ENCODE measurements at regions not wholly inside any gene's neighbourhood (a gene's known extent, or its start where the extent isn't known, plus 50 kb on each side); places are given as distances from the start of the nearest gene placed in this dataset.

DNA sequence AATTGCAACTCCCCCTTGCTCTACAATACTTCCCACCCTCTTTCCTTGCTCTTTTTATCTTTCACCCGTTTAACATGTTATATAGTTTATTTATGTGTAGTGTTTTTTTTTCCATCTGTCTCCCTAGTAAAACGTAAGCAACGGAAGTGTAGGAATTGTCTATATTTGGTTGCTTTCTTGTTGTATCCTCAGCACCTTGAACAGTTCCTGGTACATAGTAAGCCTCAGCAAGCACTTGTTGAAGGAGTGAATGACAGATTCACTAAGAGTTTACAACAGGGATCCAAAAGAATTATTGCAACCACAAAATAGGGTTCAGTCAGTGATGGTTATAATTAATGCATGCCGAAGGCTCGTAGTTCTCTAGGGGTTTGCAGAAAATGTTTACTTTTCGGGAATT, 242.7 kb downstream of the SAMD5 start:
- TF ChIP-seq, protein P1, sequence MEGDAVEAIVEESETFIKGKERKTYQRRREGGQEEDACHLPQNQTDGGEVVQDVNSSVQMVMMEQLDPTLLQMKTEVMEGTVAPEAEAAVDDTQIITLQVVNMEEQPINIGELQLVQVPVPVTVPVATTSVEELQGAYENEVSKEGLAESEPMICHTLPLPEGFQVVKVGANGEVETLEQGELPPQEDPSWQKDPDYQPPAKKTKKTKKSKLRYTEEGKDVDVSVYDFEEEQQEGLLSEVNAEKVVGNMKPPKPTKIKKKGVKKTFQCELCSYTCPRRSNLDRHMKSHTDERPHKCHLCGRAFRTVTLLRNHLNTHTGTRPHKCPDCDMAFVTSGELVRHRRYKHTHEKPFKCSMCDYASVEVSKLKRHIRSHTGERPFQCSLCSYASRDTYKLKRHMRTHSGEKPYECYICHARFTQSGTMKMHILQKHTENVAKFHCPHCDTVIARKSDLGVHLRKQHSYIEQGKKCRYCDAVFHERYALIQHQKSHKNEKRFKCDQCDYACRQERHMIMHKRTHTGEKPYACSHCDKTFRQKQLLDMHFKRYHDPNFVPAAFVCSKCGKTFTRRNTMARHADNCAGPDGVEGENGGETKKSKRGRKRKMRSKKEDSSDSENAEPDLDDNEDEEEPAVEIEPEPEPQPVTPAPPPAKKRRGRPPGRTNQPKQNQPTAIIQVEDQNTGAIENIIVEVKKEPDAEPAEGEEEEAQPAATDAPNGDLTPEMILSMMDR (IDR thresholded peaks at IDR 0.05; ENCODE audit: extremely low read depth, insufficient read depth, missing control alignments) = no peak
- in situ Hi-C loops (cut with MboI; ENCODE audit: low pct_unique_long_range_greater_than_20kb, low sequenced_read_pairs, unreplicated experiment) = no loop called here
- DNase-seq (ENCODE audit: low spot score) = no peak

DNA sequence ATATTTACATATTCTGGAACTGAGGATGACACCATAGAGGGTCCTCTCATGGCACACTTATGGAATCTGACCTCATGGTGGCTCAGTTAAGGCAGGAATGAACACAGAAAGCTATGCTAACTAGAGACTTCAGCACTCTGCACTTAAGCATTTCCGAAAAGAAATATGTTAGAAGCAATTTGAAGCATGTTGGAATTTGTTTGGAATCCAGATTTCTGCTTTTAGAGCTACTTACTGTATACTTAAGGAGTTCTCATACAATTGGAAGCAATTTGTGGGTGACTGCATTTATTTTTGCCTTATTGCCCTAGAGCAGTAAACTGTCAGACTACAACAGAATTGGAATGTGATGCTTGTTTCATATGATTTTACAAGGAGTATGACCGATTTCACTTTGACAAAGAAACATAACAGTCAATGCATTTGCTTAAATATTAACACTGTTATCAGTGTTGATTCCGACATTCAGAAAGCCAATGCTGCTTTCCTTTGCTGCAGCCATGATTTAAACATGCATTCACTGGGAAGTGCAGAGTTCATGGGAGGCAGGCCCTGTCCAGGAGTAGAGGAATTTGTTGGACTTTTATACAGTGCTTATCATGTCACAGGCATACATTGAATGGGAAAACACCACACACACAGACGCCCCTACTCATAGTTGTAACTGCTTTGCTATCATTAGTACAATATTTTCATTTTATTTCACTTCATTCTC, 244.4 kb downstream of the SAMD5 start:
- no peak for DNase-seq (ENCODE audit: low spot score)
- in situ Hi-C loops (cut with MboI; ENCODE audit: low pct_unique_long_range_greater_than_20kb, low sequenced_read_pairs, unreplicated experiment) = no loop called here
- TF ChIP-seq, protein P1 (IDR thresholded peaks at IDR 0.05; ENCODE audit: extremely low read depth, insufficient read depth, missing control alignments) = no peak

DNA sequence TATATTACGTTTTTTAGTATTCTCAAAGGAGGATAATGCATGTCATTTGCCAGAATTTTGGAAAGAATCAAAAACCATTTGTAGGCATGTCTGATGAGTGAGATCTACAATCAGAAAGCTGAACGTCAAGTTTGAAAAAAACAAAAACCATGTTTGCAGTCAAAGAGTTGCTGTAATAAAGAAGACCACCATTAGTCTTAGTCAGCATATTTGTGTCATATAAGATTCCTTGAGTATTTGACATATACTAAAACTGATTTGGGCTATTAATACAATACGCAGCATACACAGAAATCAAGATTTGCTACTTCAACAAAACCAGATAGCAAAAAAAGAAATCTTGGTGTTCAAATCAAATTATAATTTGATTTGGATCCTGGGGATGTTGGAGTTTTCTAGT, 247.5 kb downstream of the SAMD5 start:
- DNase-seq (ENCODE audit: low spot score) = no peak
- TF ChIP-seq, protein P1 (IDR thresholded peaks at IDR 0.05; ENCODE audit: extremely low read depth, insufficient read depth, missing control alignments) = no peak
- in situ Hi-C loops (cut with MboI; ENCODE audit: low pct_unique_long_range_greater_than_20kb, low sequenced_read_pairs, unreplicated experiment) = no loop called here

DNA sequence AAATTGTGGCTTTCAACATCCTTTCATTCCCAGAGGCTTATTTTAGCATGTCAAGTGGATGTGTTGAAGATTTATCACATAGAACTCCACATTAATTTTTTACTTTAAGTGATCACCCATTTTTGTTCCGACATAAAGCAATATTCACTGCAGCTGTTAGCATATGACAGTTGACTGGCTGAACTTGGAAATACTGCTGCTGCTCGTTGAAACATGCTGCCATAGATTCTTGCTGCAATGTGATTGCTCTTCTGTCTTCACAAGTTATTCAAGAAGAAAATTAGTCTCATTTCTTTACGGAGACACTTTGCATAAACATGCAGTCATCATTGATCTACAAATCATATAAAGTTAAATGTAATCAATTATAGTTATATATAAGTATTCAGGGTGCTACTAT, 248.4 kb downstream of the SAMD5 start:
- no peak for DNase-seq (ENCODE audit: low spot score)
- in situ Hi-C loops (cut with MboI; ENCODE audit: low pct_unique_long_range_greater_than_20kb, low sequenced_read_pairs, unreplicated experiment) = no loop called here
- TF ChIP-seq, protein P1 (IDR thresholded peaks at IDR 0.05; ENCODE audit: extremely low read depth, insufficient read depth, missing control alignments) = no peak

DNA sequence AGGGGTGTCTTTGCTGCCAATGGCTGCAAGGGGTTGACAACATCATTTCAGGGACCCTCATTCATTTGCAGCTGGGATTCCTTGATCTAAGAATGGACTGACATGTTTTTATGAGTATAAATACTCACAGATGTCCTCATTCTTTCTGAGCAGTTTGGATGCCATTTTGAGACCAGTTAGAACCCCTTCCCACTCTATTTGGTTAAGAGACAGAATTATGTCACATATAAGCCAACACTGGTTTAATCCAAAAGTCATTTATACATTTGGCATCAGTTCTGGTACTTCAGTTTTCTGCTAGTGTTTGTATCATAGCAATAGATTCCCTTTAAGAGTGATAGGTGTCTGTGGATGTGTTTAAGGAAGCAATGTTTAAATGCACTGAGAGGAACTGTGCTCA, 248.8 kb downstream of the SAMD5 start:
- TF ChIP-seq, protein P1 (IDR thresholded peaks at IDR 0.05; ENCODE audit: extremely low read depth, insufficient read depth, missing control alignments) = no peak
- in situ Hi-C loops (cut with MboI; ENCODE audit: low pct_unique_long_range_greater_than_20kb, low sequenced_read_pairs, unreplicated experiment) = no loop called here
- no peak for DNase-seq (ENCODE audit: low spot score)

DNA sequence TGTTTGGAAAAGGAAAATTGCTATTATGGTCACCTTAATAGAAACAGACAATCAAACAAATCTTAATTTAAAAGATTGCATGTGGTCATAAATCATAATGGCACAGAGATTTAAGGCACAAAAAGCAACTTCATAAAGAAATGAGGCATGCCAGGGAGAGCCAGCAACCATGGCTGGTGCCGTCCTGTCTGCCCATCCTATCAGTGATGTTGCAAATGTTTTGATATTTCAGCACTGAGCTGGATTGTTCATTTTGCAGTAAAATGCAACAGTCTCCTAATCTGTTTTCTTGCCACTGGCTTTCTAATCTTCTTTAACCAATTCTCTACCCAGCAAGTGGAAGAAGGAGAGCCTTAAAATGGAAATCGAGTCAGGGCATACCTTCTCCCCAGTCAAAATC, 249.8 kb downstream of the SAMD5 start:
- TF ChIP-seq, protein P1 (IDR thresholded peaks at IDR 0.05; ENCODE audit: extremely low read depth, insufficient read depth, missing control alignments) = no peak
- DNase-seq (ENCODE audit: low spot score) = no peak
- in situ Hi-C loops (cut with MboI; ENCODE audit: low pct_unique_long_range_greater_than_20kb, low sequenced_read_pairs, unreplicated experiment) = no loop called here
